NCI-H526 treated with DMSO at 0.1 percent for 48 hours (cell line): ENCODE measurements at regions not wholly inside any gene's neighbourhood (a gene's known extent, or its start where the extent isn't known, plus 50 kb on each side); places are given as distances from the start of the nearest gene placed in this dataset.

Experiments used
- DNase-seq: peaks from one replicate; lab custom pipeline; 2025; lab: John Stamatoyannopoulos, UW

DNA sequence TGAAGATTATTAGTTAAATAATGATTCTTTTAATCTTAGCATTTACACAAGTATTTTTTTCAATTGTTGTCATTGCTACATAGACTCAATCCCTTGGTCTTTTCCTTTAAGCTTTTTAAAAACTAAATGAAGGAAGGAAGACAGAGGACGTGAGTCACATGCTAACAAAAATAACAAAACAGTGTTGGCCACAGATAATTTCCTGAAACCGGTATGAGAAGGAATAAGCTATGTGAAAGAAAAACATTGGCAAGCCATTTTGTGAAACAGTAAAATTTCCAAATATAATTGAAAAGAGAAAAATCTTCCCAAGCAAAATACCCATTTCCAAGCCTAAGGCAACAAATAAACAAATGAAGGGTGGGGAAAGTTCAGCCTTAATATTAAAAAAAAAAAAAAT lies 223.0 kb downstream of the AHR start:
- DNase-seq: no peak

GRCh38 chr7:17523813-17524739 lies 225.6 kb downstream of the AHR start:
- DNase-seq: no peak

- no peak for DNase-seq
Measured at GRCh38 chr7:17524746-17525145, 226.3 kb downstream of the AHR start.

- no peak for DNase-seq
Measured at GRCh38 chr7:17526621-17527020, 228.2 kb downstream of the AHR start.

DNA sequence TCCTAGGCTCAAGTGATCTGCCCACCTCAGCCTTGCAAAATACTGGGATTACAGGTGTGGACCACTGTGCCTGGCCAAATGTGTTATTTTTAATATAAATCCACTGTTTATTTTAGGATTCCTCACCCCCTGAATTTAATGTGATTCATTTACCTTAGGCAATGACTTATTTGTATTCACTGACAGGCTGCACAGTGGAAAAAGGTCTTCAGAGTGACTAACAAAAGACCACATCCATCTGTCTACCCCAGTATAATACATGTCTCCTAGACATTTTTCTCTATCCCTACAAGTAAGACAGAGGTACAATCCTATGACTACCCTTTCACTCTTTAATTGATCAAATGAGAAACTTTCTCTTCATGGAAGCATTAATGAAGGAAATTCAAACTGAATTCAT lies 230.2 kb downstream of the AHR start:
- no peak for DNase-seq

DNA sequence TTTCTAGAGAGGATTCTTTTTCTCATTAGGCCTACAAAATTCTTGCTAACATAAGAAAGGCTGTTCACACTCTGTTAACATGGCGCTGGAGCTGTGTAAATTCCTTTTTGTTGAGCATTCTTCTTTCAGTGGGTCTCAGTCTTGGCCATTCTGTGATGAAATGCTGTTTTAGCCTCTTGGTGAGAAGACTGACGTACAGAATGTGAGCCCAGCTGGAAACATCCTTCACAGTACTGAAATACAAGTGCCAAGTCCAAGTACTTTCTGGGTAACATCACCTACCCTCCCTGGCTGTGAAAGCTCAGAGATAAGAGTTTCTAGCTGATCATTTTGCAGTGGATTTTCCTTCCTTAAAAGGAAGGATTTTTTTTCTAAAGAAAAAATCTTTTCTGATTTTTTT lies 231.8 kb downstream of the AHR start:
- DNase-seq: no peak

DNA sequence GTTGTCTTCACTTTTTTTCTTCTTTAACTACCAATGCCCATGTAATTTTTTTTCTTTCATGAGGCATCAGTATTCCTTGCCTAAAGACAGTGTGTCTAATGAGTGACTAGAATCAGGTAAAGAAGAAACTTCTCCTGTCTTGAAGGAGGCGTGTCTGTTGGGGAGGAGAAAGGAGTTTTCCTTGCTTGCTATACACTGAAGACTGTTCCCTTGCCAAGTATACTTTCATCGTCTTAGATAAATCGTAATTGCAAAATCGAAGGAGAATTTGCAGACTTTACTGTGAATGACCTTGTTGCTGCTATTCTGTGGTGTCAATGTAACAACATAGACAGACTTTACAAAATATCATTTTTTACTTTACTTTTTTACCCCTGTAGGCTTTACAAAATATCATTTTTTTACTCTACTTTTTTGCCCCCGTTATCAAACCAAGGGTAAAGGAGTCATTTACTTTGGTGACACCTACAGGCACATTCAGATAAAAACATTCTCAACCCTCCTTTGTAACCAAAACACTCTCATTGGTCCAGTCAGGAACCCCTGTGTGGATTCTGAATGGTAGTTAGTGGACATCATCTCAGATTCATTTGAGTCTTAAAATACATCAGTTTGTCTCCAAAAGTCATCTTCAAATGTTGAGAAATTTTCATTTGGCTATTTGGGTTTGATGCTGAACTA lies 232.4 kb downstream of the AHR start:
- DNase-seq: peak; percentile 10

GRCh38 chr7:17532861-17533404 lies 234.5 kb downstream of the AHR start:
- no peak for DNase-seq

DNA sequence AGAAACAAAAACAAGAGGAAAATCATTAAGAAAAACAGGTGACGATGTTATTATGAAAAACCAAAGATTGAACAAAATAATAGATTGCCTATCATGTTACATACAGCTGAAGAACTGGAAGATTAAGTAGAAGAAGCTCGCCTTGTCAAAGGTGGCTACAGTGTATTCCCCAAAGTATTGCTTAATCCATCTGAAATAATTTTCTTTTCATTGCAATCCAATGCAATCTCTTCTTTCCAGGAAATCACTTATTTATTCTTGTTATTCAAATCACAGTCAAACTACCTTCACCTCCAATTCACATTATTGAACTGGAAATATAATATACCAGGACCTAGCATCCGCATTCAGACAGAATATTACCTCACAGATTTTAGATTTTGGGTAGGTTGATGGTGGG lies 235.9 kb downstream of the AHR start:
- no peak for DNase-seq

DNA sequence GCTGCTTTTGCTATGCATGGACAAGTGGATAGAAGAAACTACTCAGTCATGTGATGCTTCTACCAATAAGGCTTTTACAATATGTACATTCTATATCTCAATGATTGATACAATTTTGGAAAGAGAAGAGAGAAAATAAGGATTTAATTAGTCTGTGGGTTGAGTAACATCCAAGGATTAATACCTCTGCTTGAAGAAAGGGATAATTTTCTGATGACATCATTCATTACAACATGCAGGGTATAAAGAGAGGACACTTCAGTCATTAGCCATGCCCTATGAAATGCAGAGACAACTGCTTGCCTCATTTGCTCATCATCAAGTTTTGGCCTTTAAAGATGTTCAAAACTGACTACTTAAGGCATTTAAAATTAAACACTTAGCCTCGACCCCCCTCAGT lies 237.3 kb downstream of the AHR start:
- no peak for DNase-seq

DNA sequence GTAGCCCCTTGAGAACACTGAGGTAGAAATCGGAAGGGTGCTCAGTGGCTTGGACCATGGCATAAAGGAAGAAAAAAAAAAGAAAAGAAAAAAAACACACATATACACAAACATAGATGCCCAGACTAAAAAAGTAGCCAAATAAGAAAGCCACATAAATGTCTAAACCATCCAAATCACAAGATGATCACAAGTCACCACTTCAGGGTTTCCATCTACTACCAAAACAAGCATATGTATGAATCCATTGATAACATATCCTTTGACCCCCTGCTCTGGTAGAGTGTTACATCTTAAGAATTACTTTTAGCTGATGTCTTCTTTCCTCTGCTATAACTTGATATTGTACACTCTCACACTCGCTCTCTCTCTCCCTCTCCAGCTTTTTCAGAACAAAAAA lies 245.9 kb downstream of the AHR start:
- DNase-seq: no peak

GRCh38 chr7:17545348-17545747 lies 246.9 kb downstream of the AHR start:
- DNase-seq: no peak

DNA sequence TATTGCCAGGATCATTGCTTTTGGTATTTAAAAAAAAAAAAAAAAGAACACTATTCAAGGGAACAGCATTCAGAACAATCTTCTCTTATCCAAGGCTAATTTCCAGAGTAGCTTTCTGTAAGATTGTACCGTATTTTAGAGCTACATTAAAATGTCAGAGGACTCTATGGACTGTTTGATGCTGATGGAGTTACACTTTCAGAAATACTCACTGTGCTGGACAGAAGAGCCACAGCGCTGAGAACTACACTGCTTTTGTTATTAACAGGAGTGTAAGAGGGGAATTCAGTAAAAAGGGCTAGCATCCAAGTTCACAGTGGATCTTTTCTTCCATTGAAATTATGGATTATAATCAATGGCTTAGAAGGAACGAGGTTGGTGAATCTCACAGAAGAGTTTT lies 247.7 kb downstream of the AHR start:
- DNase-seq: no peak

DNA sequence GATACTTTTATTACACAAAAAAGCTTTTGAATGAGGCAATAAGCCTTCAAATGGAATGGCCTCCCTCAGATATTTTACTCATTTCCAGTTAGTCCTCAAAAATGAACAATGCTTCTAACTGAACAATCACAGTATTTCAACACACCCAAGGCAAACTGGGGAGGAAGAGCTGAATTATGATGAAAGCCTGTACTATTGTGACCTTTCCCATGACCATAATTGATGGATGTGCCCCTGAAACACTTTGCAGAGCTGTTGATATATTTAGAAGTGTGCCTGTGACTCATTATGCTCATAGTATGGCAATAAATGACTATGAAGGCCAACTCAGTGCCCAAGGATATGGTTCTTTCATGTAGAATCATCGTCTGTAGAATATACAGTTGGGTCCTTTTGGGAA lies 248.1 kb downstream of the AHR start:
- DNase-seq: no peak

DNA sequence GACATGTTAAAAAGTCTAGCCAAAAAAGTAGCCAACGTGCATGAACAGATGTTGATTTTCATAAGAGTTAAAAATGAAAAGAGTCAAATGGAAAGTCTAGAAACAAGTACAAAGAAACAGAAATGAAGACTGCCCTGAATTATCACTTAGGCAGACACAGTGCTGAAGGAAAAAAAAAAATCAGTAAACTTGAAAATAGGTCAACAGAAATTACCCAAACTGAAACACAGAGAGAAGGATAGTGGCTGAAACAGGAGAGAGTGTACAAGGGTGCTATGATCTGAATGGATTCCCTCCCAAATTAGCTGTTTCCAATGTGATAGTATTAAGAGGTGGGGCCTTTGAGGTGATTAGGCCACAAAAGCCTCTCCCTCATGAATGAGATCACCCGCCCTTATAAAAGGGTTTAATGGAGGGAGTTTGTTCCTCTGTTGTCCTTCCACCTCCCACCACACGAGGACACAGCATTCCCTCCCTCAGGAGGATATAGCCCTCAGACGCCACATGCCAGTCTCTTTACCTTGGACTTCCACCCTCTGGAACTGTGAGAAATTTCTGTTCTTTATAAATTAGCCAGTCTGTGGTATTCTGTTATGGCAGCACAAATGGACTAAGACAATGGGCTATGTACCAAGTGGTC lies 249.7 kb downstream of the AHR start:
- no peak for DNase-seq

- DNase-seq: no peak
Measured at GRCh38 chr7:17549406-17549805, 251.0 kb downstream of the AHR start.

DNA sequence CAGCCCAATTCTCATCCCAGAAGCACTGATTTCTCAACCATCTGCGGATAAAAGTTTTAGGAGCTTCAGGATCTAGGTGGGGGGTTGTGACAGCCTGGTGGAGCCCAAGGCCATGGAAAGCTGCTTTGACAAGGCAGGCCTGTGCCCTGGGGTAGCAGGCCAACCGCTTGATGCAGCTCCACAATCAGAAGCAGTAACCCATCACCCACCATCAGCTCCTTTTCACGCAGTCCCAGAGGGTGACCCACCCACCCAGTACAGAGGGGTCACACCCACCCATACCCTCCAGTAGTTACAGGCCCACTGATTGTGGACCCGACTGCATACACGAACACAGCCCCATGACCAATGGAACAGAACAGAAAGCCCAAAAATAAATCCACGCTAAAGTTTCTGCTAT lies 253.9 kb downstream of the AHR start:
- DNase-seq: no peak

- DNase-seq: no peak
Measured at GRCh38 chr7:17552952-17553351, 254.5 kb downstream of the AHR start.

GRCh38 chr7:17554341-17555015 lies 256.0 kb downstream of the AHR start:
- DNase-seq: no peak

DNA sequence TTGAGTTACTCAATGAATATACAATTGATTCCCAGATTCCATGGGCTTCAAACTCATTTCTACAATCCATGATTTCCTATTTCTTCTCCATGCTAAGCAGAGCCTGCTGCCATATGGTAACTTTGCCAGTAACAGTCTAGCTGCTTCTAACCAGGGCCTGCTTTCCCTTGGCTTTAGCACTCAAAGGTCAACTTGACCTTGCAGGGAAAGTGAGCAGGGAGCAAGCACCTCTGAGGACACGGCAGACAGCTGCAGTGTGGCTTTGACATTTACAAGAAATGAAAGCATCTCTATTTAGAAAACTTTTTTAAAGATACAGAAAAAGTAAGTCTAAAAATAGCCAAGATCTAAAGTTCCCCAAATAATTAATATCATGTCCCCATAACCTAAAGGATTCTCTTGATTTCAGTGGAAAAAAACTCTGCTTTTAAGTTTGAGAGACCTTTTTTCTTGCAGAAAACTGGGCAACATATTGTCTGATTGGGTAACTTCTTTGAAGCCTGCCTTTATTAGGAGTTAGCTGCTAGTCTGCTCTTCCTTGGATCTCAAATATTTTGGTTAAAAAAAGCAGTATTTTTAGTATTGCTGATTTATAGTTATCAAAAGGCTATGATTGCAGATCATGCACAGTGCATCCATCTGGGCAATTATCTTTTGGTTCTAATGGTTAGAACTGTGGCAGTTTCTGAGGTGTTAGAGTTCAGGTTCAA lies 257.9 kb downstream of the AHR start:
- DNase-seq: no peak

GRCh38 chr7:17557251-17557671 lies 258.8 kb downstream of the AHR start:
- DNase-seq: no peak
